ENCODE measurements at regions not wholly inside any gene's neighbourhood (a gene's known extent, or its start where the extent isn't known, plus 50 kb on each side); places are given as distances from the start of the nearest gene placed in this dataset.

- no peak overlapping the region for H3K4me3 ChIP-seq (ENCODE audit: low read length)
- no peak for DNase-seq (ENCODE audit: low read depth)
- no peak for TF ChIP-seq CTCF (conservative IDR thresholded peaks at IDR 0.05; ENCODE audit: low read length)
Measured at GRCh38 chrX:25663701-25664100, 474.4 kb upstream of the MAGEB18 start.

GRCh38 chrX:25665431-25665830 lies 472.7 kb upstream of the MAGEB18 start:
- TF ChIP-seq CTCF (conservative IDR thresholded peaks at IDR 0.05; ENCODE audit: low read length) = no peak
- H3K4me3 ChIP-seq (ENCODE audit: low read length) = no peak overlapping the region

GRCh38 chrX:25667681-25668080 lies 470.5 kb upstream of the MAGEB18 start:
- no peak for DNase-seq (ENCODE audit: low read depth)
- TF ChIP-seq CTCF (conservative IDR thresholded peaks at IDR 0.05; ENCODE audit: low read length) = no peak

More at GRCh38 chrX:25665431-25665830, 472.7 kb upstream of the MAGEB18 start:
- DNase-seq (ENCODE audit: low read depth) = no peak

GRCh38 chrX:25674776-25675175 lies 463.4 kb upstream of the MAGEB18 start:
- no peak for TF ChIP-seq CTCF (conservative IDR thresholded peaks at IDR 0.05; ENCODE audit: low read length)
- H3K4me3 ChIP-seq (ENCODE audit: low read length) = no peak overlapping the region
- no peak for DNase-seq (ENCODE audit: low read depth)

More at GRCh38 chrX:25667681-25668080, 470.5 kb upstream of the MAGEB18 start:
- H3K4me3 ChIP-seq (ENCODE audit: low read length) = no peak overlapping the region

- H3K4me3 ChIP-seq (ENCODE audit: low read length) = no peak overlapping the region
- DNase-seq (ENCODE audit: low read depth) = no peak
- no peak for TF ChIP-seq CTCF (conservative IDR thresholded peaks at IDR 0.05; ENCODE audit: low read length)
Measured at GRCh38 chrX:25701876-25702275, 436.3 kb upstream of the MAGEB18 start.

- DNase-seq (ENCODE audit: low read depth) = no peak
- H3K4me3 ChIP-seq (ENCODE audit: low read length) = no peak overlapping the region
- no peak for TF ChIP-seq CTCF (conservative IDR thresholded peaks at IDR 0.05; ENCODE audit: low read length)
Measured at GRCh38 chrX:25717122-25717521, 421.0 kb upstream of the MAGEB18 start.

- H3K4me3 ChIP-seq (ENCODE audit: low read length) = no peak overlapping the region
- peak; percentile 11; the same call in 1 of the 2 replicates for TF ChIP-seq CTCF (conservative IDR thresholded peaks at IDR 0.05; ENCODE audit: low read length)
- peak; percentile 0 for DNase-seq (ENCODE audit: low read depth)
Measured at GRCh38 chrX:25721564-25721963, 416.6 kb upstream of the MAGEB18 start.

All from AG10803 (cell line).